GM20000 (cell line): ENCODE measurements at regions not wholly inside any gene's neighbourhood (a gene's known extent, or its start where the extent isn't known, plus 50 kb on each side); places are given as distances from the start of the nearest gene placed in this dataset.

ENCODE experiments used
- DNase-seq: peaks from one replicate; pipeline ENCODE4 v3.0.0; 2012; ENCODE audit warnings: low spot score
- TF ChIP-seq, protein P1 (sequence below): IDR thresholded peaks from 2 replicates; pipeline ENCODE4 v1.5.1; 2012; ENCODE audit warnings: mild to moderate bottlenecking, control low read depth; ENCODE audit errors: extremely low read depth, missing control alignments

DNA sequence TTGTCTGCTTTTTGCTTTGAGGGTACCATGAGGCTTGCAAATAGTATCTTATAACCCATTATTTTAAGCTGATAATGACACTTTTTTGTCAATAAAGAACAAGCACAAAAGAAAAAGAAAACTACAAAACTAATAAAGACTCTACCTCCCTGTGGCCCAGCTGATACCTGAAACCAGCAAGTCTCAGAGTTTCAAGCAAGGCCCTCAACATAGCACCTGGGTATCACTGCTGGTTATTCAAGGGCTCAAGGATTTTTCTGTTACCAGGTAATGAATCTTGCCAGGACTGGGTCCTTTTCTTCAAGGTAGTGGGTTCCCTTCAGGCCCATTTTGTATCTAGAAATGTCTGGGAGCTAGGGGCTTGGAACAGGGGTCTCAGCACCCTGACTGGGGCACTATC lies 281.6 kb upstream of the C11orf87 start:
- no peak for DNase-seq
- TF ChIP-seq, protein P1, sequence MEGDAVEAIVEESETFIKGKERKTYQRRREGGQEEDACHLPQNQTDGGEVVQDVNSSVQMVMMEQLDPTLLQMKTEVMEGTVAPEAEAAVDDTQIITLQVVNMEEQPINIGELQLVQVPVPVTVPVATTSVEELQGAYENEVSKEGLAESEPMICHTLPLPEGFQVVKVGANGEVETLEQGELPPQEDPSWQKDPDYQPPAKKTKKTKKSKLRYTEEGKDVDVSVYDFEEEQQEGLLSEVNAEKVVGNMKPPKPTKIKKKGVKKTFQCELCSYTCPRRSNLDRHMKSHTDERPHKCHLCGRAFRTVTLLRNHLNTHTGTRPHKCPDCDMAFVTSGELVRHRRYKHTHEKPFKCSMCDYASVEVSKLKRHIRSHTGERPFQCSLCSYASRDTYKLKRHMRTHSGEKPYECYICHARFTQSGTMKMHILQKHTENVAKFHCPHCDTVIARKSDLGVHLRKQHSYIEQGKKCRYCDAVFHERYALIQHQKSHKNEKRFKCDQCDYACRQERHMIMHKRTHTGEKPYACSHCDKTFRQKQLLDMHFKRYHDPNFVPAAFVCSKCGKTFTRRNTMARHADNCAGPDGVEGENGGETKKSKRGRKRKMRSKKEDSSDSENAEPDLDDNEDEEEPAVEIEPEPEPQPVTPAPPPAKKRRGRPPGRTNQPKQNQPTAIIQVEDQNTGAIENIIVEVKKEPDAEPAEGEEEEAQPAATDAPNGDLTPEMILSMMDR, result no peak

DNA sequence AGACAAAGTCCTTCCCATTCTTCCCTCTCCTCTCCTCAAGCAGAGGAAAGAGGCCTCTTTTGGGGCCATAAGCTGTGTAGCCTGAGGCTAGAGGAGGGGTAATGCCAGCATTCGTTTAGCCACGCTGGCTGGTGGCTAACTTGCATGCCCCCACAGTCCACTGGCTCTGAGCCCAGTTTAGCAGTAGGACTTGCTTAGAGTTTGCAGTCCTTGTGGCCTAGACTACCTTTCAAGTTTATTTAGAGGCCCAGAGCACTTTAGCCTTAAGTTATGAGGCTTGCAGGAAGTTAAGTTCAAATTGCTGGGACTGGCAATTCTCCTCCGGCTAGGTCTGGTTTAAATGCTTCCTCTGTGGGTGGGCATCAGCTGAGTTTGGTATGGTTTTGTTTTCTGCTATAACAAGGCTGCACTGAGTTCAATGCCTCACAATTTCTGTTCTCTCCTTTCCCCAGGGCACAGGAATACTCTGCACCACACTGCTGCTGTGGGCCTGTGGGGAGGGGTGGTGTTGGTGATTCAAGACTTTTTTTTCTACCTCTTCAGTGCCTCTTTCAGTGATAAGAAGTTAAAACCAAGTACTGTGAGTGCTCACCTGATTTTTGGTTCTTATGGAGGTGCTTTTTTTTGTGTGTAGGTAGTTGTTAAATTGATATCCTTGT lies 281.0 kb upstream of the C11orf87 start:
- TF ChIP-seq, protein P1, result no peak
- no peak for DNase-seq

DNA sequence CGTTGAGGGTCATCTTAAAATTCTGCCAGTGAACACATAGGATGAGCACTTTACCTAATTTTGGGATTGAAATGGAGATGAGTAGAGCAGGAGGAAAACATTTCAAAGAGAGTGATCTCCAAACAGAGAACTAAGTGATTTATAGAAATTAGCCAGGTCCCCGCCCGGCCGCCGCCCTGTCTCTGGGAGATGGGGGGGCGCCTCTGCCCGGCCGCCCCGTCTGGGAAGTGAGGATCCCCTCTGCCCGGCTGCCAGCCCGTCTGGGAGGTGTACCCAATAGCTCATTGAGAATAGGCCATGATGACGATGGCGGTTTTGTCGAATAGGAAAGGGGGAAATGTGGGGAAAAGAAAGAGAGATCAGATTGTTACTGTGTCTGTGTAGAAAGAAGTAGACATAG lies 276.7 kb upstream of the C11orf87 start:
- TF ChIP-seq, protein P1, result no peak
- DNase-seq, result no peak

DNA sequence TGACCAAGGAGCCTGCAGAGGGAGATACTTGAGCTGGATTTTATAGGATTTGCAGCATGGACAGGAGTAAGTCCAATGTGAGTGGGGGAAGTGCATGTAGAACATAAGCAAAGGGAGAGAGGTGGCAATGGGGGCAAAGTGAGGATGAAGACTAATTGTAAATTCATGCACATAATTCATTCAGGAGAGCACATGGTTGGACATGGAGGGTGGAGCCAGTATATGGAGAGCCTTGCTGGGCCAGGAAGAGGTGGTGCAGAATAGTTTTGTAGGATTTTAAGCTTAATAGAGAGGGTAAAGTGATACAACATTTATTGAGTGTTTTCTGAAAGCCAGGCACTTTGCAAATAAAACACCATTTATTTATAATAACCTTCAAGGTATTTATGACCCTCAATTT lies 274.3 kb upstream of the C11orf87 start:
- DNase-seq, result no peak
- TF ChIP-seq, protein P1, result no peak

DNA sequence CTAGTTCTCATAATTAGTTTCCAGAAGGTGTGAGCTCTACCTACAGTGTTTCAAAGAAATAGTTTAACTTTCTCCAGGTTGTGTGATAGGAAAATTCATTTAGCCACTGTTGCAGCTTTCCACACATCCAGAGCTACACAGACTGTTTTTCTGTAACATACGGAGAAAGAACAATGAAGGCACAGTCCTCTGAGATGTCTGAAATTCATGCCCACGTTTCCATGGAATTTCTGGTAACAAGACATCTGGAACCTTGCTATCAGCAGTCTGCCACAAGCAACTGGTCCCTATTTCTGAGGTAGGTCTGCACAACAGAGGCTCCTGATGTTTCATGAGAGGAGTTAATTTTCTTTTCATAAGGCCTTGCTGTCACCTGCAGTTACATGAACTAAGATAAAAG lies 273.3 kb upstream of the C11orf87 start:
- TF ChIP-seq, protein P1, result no peak
- no peak for DNase-seq

DNA sequence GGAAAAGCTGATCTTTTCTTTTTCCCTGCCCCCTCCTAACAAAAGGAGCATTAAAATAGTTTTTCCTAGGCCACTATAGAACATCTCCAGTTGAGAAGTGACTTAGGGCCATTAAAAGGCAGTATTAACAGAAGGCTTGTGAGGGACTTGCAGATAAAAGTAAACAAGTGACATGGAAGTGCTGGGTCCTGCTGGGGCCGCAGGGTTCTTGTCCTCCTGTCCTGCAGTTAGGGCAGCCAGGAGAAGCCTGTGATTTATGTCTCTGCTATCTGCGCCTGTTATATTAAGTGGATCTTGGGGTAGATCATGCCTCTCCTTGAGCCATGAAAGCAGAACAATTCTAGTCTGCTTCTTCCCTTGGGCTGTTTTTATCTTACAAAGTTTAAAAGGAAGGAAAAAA lies 271.4 kb upstream of the C11orf87 start:
- TF ChIP-seq, protein P1, result no peak
- no peak for DNase-seq

DNA sequence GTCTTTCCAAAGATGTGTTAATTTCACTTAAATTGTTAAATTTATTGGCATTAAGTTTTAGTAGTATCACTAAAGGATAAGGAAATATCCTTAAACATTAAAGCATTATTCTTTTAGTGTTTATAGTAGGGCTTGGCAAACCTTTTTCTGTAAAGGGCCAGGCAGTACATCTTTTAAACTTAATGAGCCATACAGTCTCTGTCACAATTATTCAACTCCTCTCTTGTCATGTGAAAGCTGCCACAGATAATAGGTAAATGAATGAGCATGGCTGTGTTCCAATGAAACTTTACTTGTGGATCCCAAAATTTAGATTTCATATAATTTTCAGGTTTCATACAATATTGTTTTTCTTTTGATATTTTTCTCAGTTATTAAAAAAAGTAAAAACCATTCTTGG lies 268.2 kb upstream of the C11orf87 start:
- no peak for DNase-seq
- TF ChIP-seq, protein P1, result no peak
